ENCODE measurements at regions not wholly inside any gene's neighbourhood (a gene's known extent, or its start where the extent isn't known, plus 50 kb on each side); places are given as distances from the start of the nearest gene placed in this dataset.

DNA sequence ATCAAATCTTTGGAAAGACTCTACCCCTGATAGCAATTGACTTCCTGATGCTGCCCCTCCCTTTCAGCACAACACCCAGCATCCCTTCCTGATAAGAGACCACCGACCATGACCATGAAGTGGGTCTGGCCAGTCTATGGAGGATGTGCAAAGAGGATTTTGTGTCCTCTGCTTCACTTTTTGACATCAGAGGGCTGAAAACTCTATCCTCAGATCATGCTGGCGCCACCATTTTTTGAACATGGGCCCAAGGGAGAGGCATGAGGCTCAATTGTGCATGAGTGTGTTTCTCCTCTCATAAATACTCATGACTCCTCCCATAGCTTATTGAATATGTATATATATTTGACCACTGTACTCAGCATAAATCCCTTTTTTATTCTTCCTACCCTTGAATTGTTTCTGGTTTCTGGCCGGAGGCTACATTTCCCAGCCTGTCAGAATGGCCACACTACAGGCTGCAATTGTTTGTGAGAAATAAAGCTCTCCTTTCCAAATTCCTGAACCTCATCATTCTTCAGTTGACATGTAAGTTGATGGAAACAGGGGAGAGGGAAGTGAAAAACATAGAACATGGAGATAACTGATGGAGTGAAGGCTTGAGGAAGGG, 314.1 kb downstream of the MYCN start:
- TF ChIP-seq, protein P1, sequence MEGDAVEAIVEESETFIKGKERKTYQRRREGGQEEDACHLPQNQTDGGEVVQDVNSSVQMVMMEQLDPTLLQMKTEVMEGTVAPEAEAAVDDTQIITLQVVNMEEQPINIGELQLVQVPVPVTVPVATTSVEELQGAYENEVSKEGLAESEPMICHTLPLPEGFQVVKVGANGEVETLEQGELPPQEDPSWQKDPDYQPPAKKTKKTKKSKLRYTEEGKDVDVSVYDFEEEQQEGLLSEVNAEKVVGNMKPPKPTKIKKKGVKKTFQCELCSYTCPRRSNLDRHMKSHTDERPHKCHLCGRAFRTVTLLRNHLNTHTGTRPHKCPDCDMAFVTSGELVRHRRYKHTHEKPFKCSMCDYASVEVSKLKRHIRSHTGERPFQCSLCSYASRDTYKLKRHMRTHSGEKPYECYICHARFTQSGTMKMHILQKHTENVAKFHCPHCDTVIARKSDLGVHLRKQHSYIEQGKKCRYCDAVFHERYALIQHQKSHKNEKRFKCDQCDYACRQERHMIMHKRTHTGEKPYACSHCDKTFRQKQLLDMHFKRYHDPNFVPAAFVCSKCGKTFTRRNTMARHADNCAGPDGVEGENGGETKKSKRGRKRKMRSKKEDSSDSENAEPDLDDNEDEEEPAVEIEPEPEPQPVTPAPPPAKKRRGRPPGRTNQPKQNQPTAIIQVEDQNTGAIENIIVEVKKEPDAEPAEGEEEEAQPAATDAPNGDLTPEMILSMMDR (IDR thresholded peaks at IDR 0.05; ENCODE audit: low read length) = no peak
- no peak for TF ChIP-seq EZH2 (IDR thresholded peaks at IDR 0.05; ENCODE audit: borderline replicate concordance, low read length)
